Suprapubic skin (tissue), 4 donors: ENCODE measurements at regions not wholly inside any gene's neighbourhood (a gene's known extent, or its start where the extent isn't known, plus 50 kb on each side); places are given as distances from the start of the nearest gene placed in this dataset.

Experiments
- CTCF ChIP-seq, 2 donors: fragments of 200-600 bp in 1 of 2; fragments of 450-650 bp in 1 of 2; sonication (generic) in 1 of 2; IDR thresholded peaks; one replicate each; pipeline ENCODE4 v1.5.1; 2016 to 2019; ENCODE audit warnings: antibody characterized with exemption in 2 of 2, mild to moderate bottlenecking in 1 of 2, moderate library complexity in 1 of 2
- POLR2A ChIP-seq, 2 donors: fragments of 450-650 bp; IDR thresholded peaks; one replicate each; pipeline ENCODE4 v1.6.1; 2017; ENCODE audit warnings: antibody characterized with exemption in 2 of 2, mild to moderate bottlenecking in 2 of 2, moderate library complexity in 2 of 2
- POLR2AphosphoS5 ChIP-seq, 3 donors: sonication (generic); formaldehyde crosslinking; IDR thresholded peaks; one replicate each; pipeline ENCODE4 v1.6.1; 2017; ENCODE audit warnings: antibody characterized with exemption in 3 of 3

GRCh38 chr2:175662335-175662734, 339.7 kb downstream of the LNPK start:
- TF ChIP-seq CTCF (IDR thresholded peaks at IDR 0.05), result no peak
- TF ChIP-seq POLR2AphosphoS5 (IDR thresholded peaks at IDR 0.05), result no peak
- TF ChIP-seq POLR2A (IDR thresholded peaks at IDR 0.05), result no peak
